HG03060 (cell line): ENCODE measurements at regions not wholly inside any gene's neighbourhood (a gene's known extent, or its start where the extent isn't known, plus 50 kb on each side); places are given as distances from the start of the nearest gene placed in this dataset.
"Not testable (repeated sequence)": the region's sequence is repeated elsewhere in the genome, so short reads cannot be mapped to it uniquely, and the experiment has no call there.

ENCODE experiments used
- ATAC-seq: cut with Tn5 transposase; IDR thresholded peaks from one replicate; pipeline ENCODE4 v1.9.1; 2021; ENCODE audit warnings: low read depth, moderate number of reproducible peaks; ENCODE audit not compliant: unreplicated experiment

DNA sequence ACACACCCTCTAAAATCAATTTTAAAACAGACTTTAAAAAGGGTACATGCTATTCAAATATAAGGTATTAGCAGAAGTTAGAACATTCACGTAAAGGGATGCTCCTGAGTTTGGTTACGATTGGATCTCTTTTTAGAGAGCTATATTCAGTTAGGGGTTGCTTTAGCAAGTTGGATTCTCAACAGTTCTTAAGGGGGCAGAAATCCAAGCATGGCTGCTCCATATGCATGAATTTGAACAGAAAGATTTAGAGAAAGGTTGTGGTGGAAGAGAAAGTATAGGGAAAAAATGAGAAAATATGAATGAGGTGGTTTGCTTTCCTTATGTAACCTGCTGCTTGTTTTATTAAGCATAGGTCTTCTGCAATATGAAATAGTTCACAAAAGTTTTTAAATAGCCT lies 855.1 kb downstream of the SORCS1 start:
- no peak for ATAC-seq

DNA sequence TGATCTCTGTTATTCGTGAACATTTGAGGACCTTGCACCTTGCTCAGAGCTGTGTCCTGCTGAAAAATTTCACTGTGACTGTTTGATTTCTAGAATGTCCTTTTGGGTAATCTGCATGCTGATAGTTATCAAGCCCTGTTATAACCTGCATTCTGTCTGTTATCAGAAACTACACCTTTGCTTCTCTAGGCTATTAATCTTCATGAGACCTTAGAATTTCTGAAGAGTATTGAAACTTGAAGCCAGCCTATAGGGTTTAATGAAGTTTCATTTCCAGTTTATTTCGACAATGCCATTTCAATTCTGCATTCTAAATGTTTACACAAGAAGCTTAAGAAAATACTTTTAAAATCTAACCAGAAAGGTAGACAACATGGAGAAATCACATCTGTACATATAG lies 856.2 kb downstream of the SORCS1 start:
- ATAC-seq: no peak

DNA sequence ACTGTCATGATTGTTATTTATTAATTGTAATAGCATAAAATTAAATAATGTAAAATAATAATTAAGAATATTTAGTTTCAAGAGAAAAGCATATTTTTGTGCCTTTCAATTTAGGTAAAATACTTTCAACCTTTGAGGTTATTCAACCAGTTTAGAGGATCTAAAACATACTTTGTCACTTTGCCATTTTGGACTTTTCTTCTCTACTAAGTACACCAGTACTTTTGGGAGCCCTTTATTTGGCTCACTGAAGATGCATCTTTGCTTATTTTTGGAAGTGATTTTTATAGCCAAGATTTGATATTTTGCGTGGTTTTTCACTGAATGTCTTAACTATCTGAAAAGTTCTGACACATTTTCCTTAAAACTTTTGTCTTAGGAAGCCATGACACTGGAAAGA lies 860.5 kb downstream of the SORCS1 start:
- no peak for ATAC-seq

DNA sequence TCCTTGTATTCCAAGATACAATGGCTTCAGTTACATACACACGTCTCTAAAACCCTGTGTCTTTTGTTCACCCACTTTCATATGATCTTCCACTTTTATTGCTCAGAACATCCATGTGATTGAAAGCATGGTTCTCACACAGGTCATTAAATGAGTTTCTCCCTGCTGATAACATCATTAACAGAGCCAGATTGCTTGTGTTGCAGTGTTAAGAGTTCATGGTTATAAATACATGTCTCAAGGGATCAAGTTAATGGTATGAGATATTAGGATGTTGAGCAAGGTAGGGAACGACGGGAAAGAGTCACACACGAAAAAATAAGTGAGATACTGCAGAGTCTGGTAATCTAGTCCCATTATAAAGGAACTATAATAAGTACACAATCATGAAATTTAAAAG lies 861.5 kb downstream of the SORCS1 start:
- ATAC-seq: no peak

DNA sequence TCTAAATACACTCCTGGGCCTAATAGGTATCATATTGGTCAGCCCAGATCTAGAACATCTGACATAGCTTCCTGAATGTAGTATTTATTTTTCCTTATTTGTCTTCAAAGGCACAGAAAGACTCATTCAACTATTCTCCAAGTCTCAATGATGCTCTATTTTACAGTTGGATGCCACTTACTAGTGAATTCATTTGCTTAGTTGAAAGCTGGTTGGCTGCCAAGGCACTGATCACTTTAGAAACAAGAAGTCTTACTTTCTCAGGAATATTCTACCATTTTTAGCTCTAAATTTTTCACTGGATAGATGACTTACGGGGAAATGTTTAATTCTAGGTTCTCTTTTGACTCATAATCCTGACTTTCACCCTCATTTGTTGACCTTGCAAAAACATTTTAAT lies 863.4 kb downstream of the SORCS1 start:
- ATAC-seq: no peak

DNA sequence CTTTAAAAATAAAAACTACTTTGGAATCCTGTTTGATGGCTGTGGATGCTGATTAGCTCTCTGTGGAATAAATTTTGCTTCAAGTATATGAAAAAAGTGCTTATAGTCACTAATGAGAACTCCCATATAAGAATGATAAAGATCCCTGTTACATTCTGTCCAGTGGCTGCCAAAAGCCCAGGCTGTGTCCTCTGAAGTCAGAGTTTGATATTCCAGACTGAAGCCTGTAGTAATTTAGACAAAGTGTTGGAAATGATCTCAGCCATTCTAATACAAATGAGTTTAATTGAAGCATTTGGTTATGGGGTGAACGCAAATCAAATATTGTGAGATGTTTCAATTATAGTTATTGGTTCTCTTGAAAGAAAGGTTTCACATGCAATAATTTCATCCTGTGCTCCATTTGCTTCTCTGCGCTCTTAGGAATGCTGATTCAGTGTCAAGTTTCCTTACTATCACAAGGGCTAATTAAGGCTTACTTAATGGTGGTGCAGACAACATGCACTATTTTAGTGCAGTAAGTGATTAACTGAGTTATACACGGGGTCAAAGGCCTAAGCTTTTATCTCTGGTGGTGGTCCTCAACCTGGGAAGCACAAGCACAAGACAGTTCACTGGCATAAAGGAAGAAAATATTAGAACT lies 867.6 kb downstream of the SORCS1 start:
- ATAC-seq: no peak

DNA sequence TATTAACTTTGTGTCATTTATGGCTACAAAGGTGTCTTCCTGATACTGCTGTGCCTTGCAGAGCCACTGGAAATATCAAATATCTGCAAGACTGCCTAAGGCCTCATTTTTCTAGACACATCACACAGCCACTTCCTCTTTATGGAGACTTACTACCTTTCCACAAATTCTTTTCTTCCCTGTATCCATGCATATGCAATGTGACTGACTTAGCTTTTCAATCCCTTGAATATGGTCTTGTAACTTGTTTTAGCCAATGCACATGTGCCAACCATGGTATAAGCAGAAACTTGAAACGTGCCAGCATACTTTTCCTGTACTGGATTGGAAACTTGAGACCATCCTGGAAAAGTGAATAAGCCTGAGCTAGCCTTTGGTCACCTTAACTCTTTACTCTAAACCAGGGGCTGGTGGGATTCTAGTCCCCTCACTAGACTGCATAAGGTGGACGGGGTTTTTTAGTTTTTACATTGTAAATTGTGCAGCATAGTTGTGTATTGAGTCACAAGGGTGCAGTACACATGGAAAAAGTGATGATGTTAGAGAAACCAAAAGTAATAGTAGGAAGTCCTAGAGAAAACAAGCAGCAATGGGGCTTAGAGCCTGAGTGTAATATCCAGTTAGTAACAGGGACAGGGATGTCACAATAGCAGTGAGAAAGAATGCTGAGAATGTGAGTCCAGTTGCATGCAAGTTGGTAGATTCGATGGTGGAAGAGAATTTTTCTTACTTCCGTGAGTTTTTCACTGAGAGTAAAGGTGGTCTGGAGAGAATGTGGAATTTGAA lies 879.5 kb downstream of the SORCS1 start:
- no peak for ATAC-seq

DNA sequence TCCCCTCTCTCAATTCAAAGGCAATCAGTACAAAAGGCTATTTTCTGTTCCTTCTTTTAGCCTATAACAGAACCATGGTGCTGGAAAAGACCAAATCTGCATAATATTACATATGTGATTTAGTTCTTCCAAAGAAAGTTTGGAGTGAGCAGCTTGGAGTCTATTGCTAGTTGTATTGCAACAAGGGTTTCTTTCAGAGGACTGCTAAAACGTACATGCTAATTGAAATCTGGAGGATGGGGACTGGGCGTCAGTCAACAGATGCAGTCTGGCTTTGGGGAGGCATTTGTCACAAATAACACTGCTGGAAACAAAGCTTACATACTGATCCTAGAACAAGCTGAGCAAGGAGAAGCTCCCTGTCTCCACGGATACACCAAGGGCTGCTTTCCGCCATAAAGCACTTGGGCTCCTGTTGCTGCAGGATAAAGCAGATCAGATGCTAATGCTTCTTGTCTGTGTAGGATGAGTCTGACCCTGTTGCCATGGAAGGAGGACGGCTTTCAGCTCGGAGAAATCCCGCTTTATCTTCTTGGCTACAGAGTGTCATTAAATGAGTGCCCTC lies 883.5 kb downstream of the SORCS1 start:
- ATAC-seq: no peak

DNA sequence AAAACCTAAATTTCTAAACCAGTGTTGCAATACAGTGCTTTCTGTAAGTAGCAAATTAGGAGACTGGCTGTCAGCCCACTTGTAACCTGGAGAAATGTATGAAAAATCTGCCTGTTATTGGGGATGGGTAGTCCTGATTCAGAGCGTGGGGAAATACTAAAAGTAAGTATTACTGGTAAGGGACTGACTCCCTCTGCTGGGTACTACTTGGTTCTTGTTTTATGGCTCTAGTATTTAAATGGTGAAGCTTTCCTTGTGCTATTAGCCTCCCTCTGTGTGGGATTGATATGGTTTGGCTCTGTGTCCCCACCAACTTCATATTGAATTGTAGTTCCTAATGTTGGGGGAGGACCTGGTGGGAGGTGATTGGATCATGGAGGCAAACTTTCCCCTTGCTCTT lies 886.1 kb downstream of the SORCS1 start:
- ATAC-seq: no peak

DNA sequence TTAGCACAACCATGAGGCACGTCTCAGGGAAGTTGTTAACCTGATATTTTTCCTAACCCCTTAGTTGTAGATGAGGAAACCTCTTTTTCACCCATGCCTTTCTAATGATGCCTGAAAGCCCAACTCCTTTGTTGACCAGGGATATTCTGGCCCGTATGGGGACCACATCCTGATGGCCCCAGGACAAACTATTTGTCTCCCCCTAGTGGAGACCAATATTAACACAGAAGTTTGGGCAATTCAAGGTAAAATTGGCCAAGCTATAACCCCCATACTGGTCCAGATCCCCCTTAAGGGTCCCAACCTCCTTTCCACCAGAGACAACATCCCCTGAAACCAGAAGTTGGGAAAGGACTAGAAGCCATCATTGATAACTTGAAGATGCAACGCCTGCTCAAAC lies 893.3 kb downstream of the SORCS1 start:
- ATAC-seq: no peak

DNA sequence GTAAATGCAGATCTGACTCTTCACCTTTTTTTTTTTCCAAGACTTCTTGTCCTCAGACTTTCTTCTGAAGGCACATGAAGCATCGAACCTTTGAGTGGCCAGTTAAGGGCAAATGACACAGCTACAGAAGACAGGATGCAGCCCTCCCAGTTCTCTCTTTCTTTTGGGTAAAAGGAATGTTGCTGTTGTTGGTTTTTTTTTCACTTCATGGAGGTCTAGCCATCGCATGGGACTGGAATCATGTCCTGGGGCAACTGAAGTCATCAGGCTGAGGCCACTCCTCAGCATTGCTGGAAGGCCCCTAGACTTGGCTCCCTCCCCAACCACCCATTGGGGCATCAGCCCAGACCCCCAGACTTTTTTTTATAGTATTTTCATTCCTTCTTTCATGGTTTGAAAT lies 896.5 kb downstream of the SORCS1 start:
- ATAC-seq: no peak

DNA sequence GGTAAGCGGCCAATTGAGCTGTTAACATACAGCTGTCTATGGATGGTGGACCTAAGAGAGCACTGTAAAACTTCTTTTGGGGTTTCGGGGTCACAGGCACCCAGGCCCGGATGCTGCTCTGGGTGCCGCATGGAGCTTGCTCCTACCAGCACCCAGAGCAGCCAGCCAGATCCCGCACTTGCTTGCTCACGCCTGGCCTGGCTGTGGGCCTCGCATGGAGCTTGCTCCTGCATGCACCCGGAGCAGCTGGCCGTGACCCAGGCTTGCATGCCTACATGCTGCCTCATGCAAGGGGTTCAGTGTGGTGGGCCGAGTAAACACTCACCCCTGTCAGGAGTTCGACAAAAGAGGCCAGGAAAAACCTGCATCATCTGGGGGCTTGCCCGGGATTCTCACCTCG lies 896.9 kb downstream of the SORCS1 start:
- ATAC-seq: no peak

DNA sequence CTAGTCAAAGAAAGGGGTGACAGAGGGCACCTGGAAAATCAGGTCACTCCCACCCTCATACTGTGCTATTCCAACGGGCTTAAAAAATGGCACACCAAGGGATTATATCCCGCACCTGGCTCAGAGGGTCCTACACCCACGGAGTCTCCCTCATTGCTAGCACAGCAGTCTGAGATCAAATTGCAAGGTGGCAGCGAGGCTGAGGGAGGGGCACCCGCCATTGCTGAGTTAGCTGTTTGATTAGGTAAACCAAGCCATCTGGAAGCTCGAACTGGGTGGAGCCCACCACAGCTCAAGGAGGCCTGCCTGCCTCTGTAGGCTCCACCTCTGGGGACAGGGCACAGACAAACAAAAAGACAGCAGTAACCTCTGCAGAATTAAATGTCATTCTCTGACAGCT lies 907.1 kb downstream of the SORCS1 start:
- ATAC-seq: not testable (repeated sequence)

DNA sequence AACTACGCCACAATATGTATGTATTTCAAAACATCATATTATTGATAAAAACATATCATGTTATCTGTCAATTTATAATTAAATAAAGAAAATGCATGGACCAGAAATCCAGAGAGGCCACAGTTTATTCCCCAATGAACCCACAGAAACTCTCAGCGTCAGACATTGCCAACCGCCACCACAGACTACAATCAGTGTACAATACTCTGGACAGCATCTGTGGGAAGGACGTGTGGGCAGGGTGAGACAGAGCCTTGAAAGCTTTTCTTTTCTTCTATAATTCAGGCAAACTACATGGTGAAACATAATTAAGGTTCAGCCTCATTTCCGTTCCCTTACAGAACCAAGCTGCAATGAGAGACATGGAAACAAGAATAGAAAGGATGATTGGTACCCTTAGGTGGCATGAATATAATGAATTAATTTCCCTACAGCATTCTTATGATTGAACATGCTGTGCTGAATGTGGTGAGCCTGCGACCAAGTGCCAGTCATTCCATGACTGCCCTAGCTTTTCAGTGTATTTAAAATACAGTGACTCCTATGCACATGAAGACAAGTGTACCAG lies 909.3 kb downstream of the SORCS1 start:
- no peak for ATAC-seq

DNA sequence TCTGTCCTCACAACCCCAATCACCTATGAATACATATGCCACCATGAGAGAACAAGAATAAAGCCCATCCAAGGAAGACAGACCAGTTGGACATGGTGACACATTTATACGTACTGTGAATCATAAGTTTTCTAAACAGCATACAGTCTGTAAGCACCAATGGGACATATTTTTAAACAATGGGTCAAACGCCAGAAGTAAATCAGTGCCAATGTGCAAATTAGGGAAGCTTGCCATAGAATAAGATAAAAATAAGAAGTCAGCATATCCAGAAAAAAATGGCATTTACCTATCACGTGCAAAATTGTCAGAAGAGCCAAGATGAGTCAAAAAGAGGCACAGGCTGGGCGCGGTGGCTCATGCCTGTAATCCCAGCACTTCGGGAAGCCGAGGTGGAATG lies 910.4 kb downstream of the SORCS1 start:
- no peak for ATAC-seq

DNA sequence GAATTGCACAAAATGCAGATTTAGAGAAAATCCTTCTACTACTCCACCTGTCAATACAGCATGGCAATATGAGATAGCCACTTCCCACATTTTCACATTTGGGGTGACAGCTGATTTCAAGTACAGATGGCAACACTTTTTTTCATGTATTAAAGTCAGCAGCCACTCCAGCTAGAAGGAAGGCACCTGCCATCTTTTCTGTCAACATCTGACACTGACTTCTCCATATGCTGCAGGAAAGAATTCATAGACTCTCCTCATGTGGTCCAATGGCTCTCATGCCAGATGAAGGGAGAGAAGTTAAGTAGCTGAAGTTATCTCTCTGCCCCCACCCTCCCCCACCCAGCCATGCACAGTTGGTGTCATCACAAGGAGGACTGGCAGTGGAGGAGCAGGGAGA lies 912.0 kb downstream of the SORCS1 start:
- ATAC-seq: no peak

DNA sequence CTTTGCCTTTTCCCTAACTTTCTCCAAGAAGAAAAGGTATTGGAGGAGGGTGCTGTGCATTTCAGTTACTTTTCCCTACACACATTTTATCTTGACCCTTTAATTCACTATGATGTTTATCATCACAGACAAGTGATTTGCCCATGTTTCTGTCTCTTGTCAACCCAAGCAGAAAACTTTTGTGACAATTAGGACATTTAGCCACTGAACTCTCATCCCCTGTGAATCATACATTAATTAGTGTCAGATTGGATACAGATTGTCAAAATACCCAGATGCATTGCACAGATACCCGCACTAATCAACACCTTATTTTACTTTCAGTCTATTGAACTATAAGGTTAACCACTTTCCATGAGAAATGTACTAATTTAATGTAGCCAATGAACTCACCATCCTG lies 912.9 kb downstream of the SORCS1 start:
- no peak for ATAC-seq

DNA sequence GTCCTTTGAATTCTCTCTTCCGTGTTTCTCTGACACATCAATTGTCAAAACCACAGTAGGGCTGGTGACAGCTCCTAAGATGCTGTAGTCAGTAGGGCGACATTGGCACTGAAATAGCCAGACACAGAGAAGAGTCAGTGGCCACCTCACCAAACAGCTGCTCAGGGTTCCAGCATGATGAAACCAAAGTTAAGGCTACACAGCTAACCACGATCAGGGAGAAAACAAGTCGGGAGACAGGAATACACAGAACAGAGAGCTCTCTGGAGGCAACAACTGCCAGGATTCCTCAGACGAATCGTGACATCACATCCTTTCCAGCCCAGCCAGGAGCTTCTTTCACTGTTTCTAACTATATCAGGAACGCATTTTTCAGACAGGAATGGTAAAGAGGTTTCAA lies 922.2 kb downstream of the SORCS1 start:
- ATAC-seq: no peak

DNA sequence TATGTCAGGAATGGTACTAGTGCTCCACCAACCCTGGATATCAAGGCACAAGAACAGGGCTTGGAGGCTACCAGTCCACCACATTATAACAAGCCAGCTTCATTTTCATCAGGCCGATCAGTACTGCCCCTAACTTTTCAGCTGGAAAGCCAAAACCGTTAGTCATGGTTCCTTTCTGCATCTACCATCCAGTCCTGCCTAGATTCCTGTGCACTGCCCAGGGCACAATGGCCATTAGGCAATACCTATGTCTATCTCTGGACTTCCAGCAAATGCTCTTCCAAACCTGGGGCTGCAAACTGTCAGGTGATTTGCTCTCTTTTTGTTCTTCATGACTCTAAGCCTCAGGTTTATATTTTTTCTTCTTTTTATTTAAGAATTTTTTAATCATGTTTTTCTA lies 937.7 kb downstream of the SORCS1 start:
- no peak for ATAC-seq

DNA sequence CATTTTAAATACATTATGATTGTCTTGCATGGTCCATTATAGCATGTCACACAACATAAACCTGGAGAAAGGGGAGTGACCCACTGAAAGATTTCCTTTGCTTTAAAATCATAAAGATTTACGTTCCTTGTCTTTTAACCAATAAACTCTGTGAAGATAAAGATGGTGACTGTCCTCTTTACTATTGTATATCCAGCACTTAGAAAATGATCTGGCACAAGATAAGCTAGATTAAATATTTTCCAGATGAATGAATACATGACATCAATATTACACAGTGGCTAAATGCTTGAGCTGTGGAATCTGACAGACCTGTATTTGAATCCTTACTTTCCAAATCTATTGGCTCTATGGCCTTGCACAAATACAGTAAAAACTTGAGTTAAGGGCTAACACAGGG lies 938.4 kb downstream of the SORCS1 start:
- no peak for ATAC-seq

DNA sequence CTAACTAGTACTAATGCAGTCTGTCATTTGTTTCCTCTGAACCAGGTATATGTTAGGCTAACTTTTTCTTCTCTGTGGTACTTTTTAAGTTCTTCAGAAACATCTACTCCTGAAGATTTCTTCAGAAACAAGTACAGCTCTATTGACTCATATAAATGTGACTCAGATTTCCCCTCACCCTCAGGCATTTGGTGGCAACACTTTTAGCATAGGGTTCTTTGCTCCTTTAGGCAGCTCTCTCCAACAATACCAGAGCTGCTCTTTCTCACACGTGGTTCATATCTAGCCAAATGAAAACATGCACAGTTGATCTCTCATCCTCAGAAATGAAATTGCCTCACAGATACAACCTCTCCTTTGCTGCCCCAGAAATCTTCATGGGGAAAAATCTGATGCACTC lies 939.8 kb downstream of the SORCS1 start:
- no peak for ATAC-seq

DNA sequence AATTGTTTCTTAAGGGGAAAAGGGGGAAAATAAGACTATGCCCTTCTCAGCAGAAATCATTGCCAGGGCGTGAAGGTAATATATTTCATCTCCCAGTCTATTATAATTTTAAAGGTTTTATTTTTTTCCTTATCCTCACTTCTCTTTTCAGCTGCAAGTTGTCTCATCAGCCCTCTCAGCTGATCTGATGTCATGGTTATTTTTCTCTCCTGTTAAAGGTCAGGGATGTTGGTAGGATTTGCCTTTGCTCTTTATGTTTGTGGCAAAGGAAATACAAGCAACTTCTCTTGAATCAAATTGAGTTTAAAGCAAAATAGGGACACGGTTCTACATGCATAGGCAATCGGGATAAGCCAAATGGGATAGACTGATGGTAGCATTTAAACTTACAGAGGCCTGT lies 946.9 kb downstream of the SORCS1 start:
- ATAC-seq: no peak
